Endothelial cell (in vitro differentiated cells): ENCODE measurements at regions not wholly inside any gene's neighbourhood (a gene's known extent, or its start where the extent isn't known, plus 50 kb on each side); places are given as distances from the start of the nearest gene placed in this dataset.
A peak's percentile ranks its signal among the peaks of the same experiment; 100 is the strongest.
"Not testable (repeated sequence)": the region's sequence is repeated elsewhere in the genome, so short reads cannot be mapped to it uniquely, and the experiment has no call there.

Source experiments
- DNase-seq: peaks from one replicate; pipeline ENCODE4 v3.0.0; 2021; ENCODE audit warnings: low spot score
- H3K27ac Mint-ChIP-seq: one replicate; pipeline ENCODE4 v1.8.0; 2021; ENCODE audit warnings: mixed read lengths, inconsistent platforms; ENCODE audit not compliant: unreplicated experiment
- H3K27me3 Mint-ChIP-seq: one replicate; pipeline ENCODE4 v1.8.0; 2021; ENCODE audit warnings: mild to moderate bottlenecking, moderate library complexity, mixed read lengths, inconsistent platforms; ENCODE audit not compliant: unreplicated experiment
- H3K36me3 Mint-ChIP-seq: one replicate; pipeline ENCODE4 v1.8.0; 2021; ENCODE audit warnings: mild to moderate bottlenecking, low read depth, mixed read lengths, inconsistent platforms; ENCODE audit not compliant: unreplicated experiment
- H3K4me1 Mint-ChIP-seq: one replicate; pipeline ENCODE4 v1.8.0; 2021; ENCODE audit warnings: mild to moderate bottlenecking, mixed read lengths, inconsistent platforms; ENCODE audit not compliant: unreplicated experiment
- H3K4me3 Mint-ChIP-seq: one replicate; pipeline ENCODE4 v1.8.0; 2021; ENCODE audit warnings: mild to moderate bottlenecking, mixed read lengths, inconsistent platforms; ENCODE audit not compliant: unreplicated experiment
- H3K9me3 Mint-ChIP-seq: one replicate; pipeline ENCODE4 v1.8.0; 2021; ENCODE audit warnings: mixed read lengths, inconsistent platforms; ENCODE audit not compliant: unreplicated experiment
- TF ChIP-seq, protein P1 (sequence below): fragments of 200-600 bp; sonication (generic); IDR thresholded peaks from one replicate; pipeline ENCODE4 v1.5.0; 2021; ENCODE audit warnings: antibody characterized with exemption; ENCODE audit not compliant: unreplicated experiment

DNA sequence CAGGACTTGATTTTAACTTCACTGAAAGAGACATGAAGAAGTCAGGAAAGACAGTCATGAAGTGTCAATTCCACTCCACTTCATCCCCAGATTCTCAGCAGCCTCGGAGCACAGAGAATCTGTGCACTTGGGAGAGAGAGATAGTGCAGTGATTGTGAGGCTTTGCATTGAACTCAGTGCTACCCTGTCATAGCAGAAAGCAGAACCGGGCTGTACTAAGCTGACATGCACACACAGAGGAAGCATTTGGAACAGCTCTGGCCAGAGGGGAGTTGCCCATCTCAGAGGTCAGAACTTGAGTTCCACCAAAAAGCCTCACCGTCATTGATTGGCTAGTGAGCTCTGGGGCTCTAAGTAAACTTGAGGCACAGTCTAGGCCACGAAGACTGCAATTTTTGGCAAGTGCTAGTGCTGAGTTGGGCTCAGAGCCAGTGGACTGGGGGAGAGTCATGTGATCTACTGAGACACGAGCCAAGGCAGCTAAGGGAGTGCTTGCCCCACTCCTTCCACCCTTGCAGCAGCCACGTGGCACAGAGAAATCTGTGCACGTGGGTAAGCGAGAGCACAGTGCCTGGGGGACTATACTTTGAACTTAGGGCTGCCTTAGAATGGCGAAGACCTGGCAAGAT lies 810.2 kb upstream of the ADAMTS5 start:
- no peak overlapping the region for H3K4me3 Mint-ChIP-seq
- H3K4me1 Mint-ChIP-seq: peaks cover under 1% of the 10 kb centered on the region
- TF ChIP-seq, protein P1, sequence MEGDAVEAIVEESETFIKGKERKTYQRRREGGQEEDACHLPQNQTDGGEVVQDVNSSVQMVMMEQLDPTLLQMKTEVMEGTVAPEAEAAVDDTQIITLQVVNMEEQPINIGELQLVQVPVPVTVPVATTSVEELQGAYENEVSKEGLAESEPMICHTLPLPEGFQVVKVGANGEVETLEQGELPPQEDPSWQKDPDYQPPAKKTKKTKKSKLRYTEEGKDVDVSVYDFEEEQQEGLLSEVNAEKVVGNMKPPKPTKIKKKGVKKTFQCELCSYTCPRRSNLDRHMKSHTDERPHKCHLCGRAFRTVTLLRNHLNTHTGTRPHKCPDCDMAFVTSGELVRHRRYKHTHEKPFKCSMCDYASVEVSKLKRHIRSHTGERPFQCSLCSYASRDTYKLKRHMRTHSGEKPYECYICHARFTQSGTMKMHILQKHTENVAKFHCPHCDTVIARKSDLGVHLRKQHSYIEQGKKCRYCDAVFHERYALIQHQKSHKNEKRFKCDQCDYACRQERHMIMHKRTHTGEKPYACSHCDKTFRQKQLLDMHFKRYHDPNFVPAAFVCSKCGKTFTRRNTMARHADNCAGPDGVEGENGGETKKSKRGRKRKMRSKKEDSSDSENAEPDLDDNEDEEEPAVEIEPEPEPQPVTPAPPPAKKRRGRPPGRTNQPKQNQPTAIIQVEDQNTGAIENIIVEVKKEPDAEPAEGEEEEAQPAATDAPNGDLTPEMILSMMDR: no peak
- H3K27ac Mint-ChIP-seq: no peak overlapping the region
- H3K9me3 Mint-ChIP-seq: no peaks in the 10 kb centered on the region
- no peaks in the 10 kb centered on the region for H3K36me3 Mint-ChIP-seq
- DNase-seq: no peak
- no peaks in the 10 kb centered on the region for H3K27me3 Mint-ChIP-seq

DNA sequence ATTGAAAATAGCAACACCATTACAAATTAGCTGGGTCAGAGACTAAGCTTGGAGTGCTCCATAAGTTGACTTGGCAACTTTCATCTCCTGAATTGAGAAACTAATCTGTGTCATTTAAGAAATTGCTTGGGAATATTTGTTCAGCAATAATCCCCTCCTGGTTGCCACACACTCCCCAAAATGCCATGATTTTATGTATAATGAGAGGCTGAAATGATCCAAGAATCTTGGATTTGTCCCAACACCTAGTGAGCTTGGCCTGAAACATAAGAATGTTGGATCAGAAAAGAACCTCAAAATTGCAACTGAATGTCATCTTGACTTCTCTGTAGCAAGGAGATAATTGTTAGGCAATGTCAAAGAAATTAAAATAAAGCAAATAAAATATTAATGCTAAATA lies 805.9 kb upstream of the ADAMTS5 start:
- no peaks in the 10 kb centered on the region for H3K9me3 Mint-ChIP-seq
- H3K27ac Mint-ChIP-seq: no peak overlapping the region
- H3K4me3 Mint-ChIP-seq: no peak overlapping the region
- H3K27me3 Mint-ChIP-seq: no peaks in the 10 kb centered on the region
- no peak for DNase-seq
- H3K36me3 Mint-ChIP-seq: no peaks in the 10 kb centered on the region
- TF ChIP-seq, protein P1: no peak
- peaks cover 18% of the 10 kb centered on the region for H3K4me1 Mint-ChIP-seq

DNA sequence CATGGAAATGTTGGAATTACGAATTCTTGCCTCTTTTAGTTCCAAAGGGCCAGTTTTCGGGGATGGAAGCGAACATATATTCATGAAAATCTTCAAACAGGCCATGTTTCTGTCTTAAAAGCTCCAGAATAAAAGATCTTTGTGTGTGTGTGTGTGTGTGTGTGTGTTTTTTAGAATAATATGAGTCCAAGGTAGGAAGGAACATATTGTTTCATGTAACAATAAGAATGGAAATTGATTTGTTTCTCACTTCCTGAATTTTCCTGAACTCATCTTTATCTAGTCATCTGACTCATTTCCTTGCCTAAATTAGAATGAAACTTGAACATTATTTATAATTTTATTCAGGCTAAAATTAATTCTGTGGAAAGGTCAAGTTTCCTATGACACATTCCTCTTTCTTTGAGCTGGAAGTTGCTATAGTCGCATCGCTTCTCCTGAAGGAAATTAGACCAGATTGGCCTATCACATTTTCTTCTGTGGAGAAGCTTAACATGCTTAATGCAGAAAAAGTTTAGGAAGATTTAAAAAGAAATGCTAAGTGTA lies 805.1 kb upstream of the ADAMTS5 start:
- Mint-ChIP-seq H3K27me3 (no peaks in the 10 kb centered on the region), H3K27ac (peak overlapping the region; percentile 64), H3K4me1 (peaks cover 18% of the 10 kb centered on the region), H3K9me3 (no peaks in the 10 kb centered on the region), H3K36me3 (no peaks in the 10 kb centered on the region), H3K4me3 (no peak overlapping the region)
- no peak for DNase-seq
- TF ChIP-seq, protein P1: no peak

DNA sequence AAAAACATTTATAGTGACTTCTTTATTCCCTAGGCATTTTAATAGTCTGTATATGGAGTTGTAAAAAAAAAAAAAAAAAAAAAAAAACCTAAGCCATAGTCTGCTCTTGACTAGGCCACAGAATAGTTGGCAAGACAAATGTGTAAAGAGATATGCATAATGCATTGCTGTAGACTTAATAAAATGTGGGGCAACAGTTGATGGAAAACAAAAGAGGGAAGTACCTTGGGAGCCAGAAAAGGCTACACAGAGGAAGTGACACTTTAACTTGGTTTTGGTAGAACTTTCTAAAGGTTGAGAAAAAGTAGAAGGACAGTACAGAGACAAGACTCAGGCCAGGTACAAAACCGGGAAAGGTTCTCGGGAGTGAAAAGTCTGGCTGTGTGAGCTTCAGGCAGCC lies 802.9 kb upstream of the ADAMTS5 start:
- Mint-ChIP-seq H3K9me3 (no peaks in the 10 kb centered on the region), H3K4me1 (peaks cover 18% of the 10 kb centered on the region), H3K27me3 (peaks cover 3% of the 10 kb centered on the region), H3K4me3 (no peak overlapping the region), H3K27ac (peak overlapping the region; percentile 55), H3K36me3 (no peaks in the 10 kb centered on the region)
- DNase-seq: no peak
- TF ChIP-seq, protein P1: no peak

DNA sequence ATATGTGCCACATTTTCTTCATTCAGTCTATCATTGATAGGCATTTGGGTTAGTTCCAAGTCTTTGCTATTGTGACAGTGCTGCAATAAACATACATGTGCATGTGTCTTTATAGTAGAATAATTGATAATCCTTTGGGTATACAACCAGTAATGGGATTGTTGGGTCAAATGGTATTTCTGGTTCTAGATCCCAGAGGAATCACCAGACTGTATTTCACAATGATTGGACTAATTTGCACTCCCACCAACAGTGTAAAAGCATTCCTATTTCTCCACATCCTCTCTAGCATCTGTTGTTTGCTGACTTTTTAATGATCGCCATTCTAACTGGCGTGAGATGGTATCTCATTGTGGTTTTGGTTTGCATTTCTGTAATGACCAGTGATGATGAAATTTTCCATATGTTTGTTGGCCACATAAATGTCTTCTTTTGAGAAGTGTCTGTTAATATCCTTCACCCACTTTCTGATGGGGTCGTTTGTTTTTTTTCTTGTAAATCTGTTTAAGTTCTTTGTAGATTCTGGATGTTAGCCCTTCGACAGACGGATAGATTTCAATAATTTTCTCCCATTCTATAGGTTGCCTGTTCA lies 801.3 kb upstream of the ADAMTS5 start:
- not testable (repeated sequence) for H3K4me3 Mint-ChIP-seq, H3K27me3 Mint-ChIP-seq, H3K36me3 Mint-ChIP-seq, H3K27ac Mint-ChIP-seq, DNase-seq, H3K9me3 Mint-ChIP-seq
- peaks cover 18% of the 10 kb centered on the region for H3K4me1 Mint-ChIP-seq
